ENCODE measurements at regions not wholly inside any gene's neighbourhood (a gene's known extent, or its start where the extent isn't known, plus 50 kb on each side); places are given as distances from the start of the nearest gene placed in this dataset.

- TF ChIP-seq EZH2 (IDR thresholded peaks at IDR 0.05) (no peak), POLR2AphosphoS5 (IDR thresholded peaks at IDR 0.05; ENCODE audit: borderline replicate concordance, low read depth, low read length) (no peak)
These were observed 1559.3 kb upstream of the GBE1 start for GRCh38 chr3:83320726-83321125.
